Colon (tissue), 2 donors: ENCODE measurements at regions not wholly inside any gene's neighbourhood (a gene's known extent, or its start where the extent isn't known, plus 50 kb on each side); places are given as distances from the start of the nearest gene placed in this dataset.
"Not testable (repeated sequence)": the region's sequence is repeated elsewhere in the genome, so short reads cannot be mapped to it uniquely, and the experiment has no call there.

ENCODE experiments used
- FAIRE-seq: peaks from 2 replicates; lab custom pipeline; 2012; peaks lifted over from hg19 to GRCh38; lab: Jason Lieb, UNC
- donor health status: control.
- donor health status: control.

- no peak for FAIRE-seq
Measured at GRCh38 chr5:15021266-15022046, 149.9 kb upstream of the ANKH start.

GRCh38 chr5:15020736-15021135 is 149.2 kb upstream of the ANKH start:
- no peak for FAIRE-seq

- FAIRE-seq, result no peak
Measured at GRCh38 chr5:15014809-15015208, 143.2 kb upstream of the ANKH start.

- no peak for FAIRE-seq
Measured at GRCh38 chr5:15013654-15014463, 142.3 kb upstream of the ANKH start.

GRCh38 chr5:15012061-15012460 is 140.5 kb upstream of the ANKH start:
- no peak for FAIRE-seq

GRCh38 chr5:15010936-15011335 is 139.4 kb upstream of the ANKH start:
- FAIRE-seq, result no peak

- FAIRE-seq, result no peak
Measured at GRCh38 chr5:15009420-15009819, 137.8 kb upstream of the ANKH start.

GRCh38 chr5:15008921-15009320 is 137.3 kb upstream of the ANKH start:
- FAIRE-seq, result no peak

GRCh38 chr5:15008476-15008875 is 136.9 kb upstream of the ANKH start:
- FAIRE-seq, result no peak

GRCh38 chr5:15007646-15008045 is 136.1 kb upstream of the ANKH start:
- FAIRE-seq, result no peak

GRCh38 chr5:15004506-15004905 is 132.9 kb upstream of the ANKH start:
- FAIRE-seq, result no peak

GRCh38 chr5:15003511-15003920 is 131.9 kb upstream of the ANKH start:
- no peak for FAIRE-seq

- FAIRE-seq, result no peak
Measured at GRCh38 chr5:15002791-15003190, 131.2 kb upstream of the ANKH start.

GRCh38 chr5:15002173-15002572 is 130.6 kb upstream of the ANKH start:
- FAIRE-seq, result no peak

GRCh38 chr5:15001517-15001916 is 129.9 kb upstream of the ANKH start:
- no peak for FAIRE-seq

- no peak for FAIRE-seq
Measured at GRCh38 chr5:14998491-14998890, 126.9 kb upstream of the ANKH start.

- FAIRE-seq, result no peak
Measured at GRCh38 chr5:14996997-14997396, 125.4 kb upstream of the ANKH start.

- FAIRE-seq, result peak; percentile 88
Measured at GRCh38 chr5:14995229-14995628, 123.7 kb upstream of the ANKH start.

- not testable (repeated sequence) for FAIRE-seq
Measured at GRCh38 chr5:14993459-14994133, 122.0 kb upstream of the ANKH start.

GRCh38 chr5:14992751-14993458 is 121.3 kb upstream of the ANKH start:
- FAIRE-seq, result not testable (repeated sequence)

GRCh38 chr5:14988223-14988622 is 116.6 kb upstream of the ANKH start:
- FAIRE-seq, result no peak

GRCh38 chr5:14986413-14986812 is 114.8 kb upstream of the ANKH start:
- no peak for FAIRE-seq
